SJSA1 (cell line): ENCODE measurements at regions not wholly inside any gene's neighbourhood (a gene's known extent, or its start where the extent isn't known, plus 50 kb on each side); places are given as distances from the start of the nearest gene placed in this dataset.

ENCODE experiments used
- DNase-seq, 2 experiments: peaks; one replicate each; pipeline ENCODE4 v3.0.0-alpha.2; 2015 to 2020; ENCODE audit warnings: low spot score in 2 of 2, low read depth in 1 of 2
- H3K27ac ChIP-seq: fragments of 250-450 bp; sonication (Bioruptor Pico); 2 replicates; pipeline ENCODE4 v1.5.1; 2020; ENCODE audit warnings: mild to moderate bottlenecking, moderate library complexity
- H3K27me3 ChIP-seq: fragments of 250-450 bp; sonication (Bioruptor Pico); replicated peaks from 2 replicates; pipeline ENCODE4 v1.5.1; 2020; ENCODE audit warnings: mild to moderate bottlenecking, moderate library complexity
- H3K36me3 ChIP-seq: fragments of 250-450 bp; sonication (Bioruptor Pico); 2 replicates; pipeline ENCODE4 v1.5.1; 2020; ENCODE audit warnings: mild to moderate bottlenecking
- H3K4me1 ChIP-seq: fragments of 250-450 bp; sonication (Bioruptor Pico); replicated peaks from 2 replicates; pipeline ENCODE4 v1.6.1; 2021; ENCODE audit warnings: mild to moderate bottlenecking
- H3K4me3 ChIP-seq: fragments of 250-450 bp; sonication (Bioruptor Pico); 2 replicates; pipeline ENCODE4 v1.5.1; 2020; ENCODE audit warnings: mild to moderate bottlenecking
- H3K9me3 ChIP-seq: fragments of 250-450 bp; sonication (Bioruptor Pico); replicated peaks from 2 replicates; pipeline ENCODE4 v1.5.1; 2020; ENCODE audit warnings: mild to moderate bottlenecking

DNA sequence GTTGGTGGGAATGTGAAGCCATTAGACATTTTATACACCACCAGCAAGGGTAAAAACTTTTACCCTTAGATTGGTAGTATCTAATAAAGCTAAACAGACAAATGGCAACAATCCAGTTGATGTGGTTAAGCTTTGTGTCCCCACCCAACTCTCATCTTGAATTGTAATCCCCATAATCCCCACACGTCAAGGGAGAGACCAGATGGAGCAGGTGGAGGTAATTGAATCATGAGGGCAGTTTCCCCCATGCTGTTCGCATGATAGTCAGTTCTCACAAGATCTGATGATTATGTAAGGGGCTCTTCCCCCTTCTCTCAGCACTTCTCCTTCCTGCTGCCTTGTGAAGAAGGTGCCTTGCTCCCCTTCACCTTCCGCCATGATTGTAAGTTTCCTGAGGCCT is 602.3 kb downstream of the NUF2 start:
- no peak for DNase-seq
- no peaks in the 10 kb centered on the region for H3K4me1 ChIP-seq

DNA sequence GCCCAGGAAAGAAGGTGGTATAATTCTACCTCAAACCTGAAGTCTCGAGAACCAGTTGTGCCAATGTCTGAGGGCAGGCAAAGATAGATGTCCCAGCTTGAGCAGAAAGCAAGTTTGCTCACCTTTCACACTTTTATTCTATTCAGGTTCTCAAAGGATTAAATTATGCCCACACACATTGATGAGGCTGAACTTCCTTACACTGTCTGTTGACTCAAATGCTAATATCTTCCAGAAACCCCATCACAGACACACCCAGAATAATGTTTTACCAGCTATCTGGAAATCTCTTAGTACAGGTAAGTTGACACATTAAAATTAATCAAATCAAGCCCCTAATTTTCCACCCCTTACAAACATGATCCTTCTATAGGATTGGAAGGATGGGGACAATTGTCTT is 605.7 kb downstream of the NUF2 start:
- Histone ChIP-seq H3K27me3 (no peaks in the 10 kb centered on the region), H3K36me3 (no peaks in the 10 kb centered on the region), H3K9me3 (no peaks in the 10 kb centered on the region), H3K4me1 (no peaks in the 10 kb centered on the region), H3K27ac (no peak overlapping the region), H3K4me3 (no peak overlapping the region)
- DNase-seq, result no peak

More for the DNA sequence above, 602.3 kb downstream of the NUF2 start:
- H3K27ac ChIP-seq, result no peak overlapping the region
- H3K36me3 ChIP-seq, result no peaks in the 10 kb centered on the region
- H3K4me3 ChIP-seq, result no peak overlapping the region
- H3K9me3 ChIP-seq, result no peaks in the 10 kb centered on the region
- H3K27me3 ChIP-seq, result no peaks in the 10 kb centered on the region

DNA sequence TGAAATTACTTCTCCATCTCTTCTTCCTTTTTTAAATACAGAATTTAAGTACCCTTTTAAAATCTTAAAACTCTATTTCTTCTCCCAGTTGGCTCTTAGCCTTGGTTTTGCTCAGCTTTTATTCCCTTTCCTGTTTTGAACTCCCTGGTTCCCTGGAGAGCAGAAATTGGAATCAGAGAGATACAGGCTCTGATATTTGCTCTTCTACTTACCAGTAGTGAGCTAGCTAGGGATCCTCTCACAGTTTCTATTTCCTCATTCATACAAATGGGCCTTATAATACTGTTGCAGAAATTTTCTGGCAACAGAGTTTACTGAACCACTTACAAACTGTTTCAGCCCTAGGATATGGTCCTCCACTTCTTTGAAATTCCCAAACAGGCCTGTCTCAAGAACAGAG is 606.3 kb downstream of the NUF2 start:
- Histone ChIP-seq H3K4me1 (no peaks in the 10 kb centered on the region), H3K4me3 (no peak overlapping the region), H3K27me3 (no peaks in the 10 kb centered on the region), H3K36me3 (no peaks in the 10 kb centered on the region), H3K9me3 (no peaks in the 10 kb centered on the region), H3K27ac (no peak overlapping the region)
- DNase-seq, result no peak

DNA sequence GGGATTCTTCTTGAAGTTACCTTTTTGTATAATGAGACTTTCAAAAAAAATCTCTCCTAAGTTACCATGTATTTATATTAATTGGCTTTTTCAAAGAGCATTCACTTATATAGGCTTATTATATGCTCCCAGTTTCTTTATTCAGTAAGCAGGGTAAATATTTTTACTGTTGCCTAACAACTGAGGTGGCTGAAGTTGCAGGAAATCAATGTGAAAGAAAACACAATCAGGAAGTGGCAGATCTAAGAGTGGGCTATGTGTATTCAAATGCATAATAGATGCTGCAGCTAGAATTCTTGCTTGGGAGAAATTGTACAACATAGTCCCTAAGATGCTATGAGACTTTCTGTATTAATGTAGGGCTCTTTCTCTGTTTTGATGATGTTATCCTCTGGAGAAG is 606.9 kb downstream of the NUF2 start:
- Histone ChIP-seq H3K27ac (no peak overlapping the region), H3K36me3 (no peaks in the 10 kb centered on the region), H3K27me3 (no peaks in the 10 kb centered on the region), H3K4me3 (no peak overlapping the region), H3K9me3 (no peaks in the 10 kb centered on the region), H3K4me1 (no peaks in the 10 kb centered on the region)
- no peak for DNase-seq

DNA sequence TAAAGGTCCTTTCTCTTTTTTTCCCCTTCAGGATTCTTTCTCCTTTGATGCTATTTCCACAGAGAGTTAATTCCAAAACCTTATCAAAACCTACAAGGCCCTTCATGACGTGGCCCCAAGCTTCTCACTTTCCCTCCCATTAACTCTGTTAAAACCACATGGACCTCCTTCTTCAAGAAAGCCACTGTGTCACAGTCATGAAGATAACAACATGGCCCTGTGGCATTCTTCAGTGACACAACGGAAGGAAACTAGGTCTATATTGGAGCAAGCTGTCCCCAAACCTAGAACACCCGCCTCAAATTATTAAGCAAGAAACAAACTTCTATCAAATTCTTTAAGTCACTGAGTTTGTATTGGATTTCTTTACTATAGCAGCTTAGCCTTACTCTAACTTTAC is 611.1 kb downstream of the NUF2 start:
- Histone ChIP-seq H3K4me1 (no peaks in the 10 kb centered on the region), H3K9me3 (no peaks in the 10 kb centered on the region), H3K4me3 (no peak overlapping the region), H3K36me3 (no peaks in the 10 kb centered on the region), H3K27ac (no peak overlapping the region), H3K27me3 (no peaks in the 10 kb centered on the region)
- DNase-seq, result no peak

DNA sequence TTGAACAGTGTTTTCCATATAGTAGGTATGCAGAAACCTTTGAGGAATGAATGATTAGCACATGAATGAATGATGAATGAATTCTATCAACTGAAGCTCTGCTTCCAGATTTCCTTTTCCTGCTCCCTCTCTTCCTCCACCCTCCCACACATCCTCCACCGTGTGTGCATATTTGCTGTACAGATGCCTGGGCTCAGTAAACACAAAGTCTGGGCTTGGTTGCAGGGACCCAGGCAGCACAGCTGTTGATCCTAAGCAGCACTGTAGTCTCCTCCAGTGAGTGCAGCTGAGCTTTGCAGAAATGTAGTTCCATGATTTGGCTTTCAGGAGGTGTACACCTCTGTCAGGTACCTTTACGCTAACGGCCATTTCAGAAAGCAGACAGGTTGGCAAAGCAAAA is 611.7 kb downstream of the NUF2 start:
- no peak for DNase-seq
- Histone ChIP-seq H3K4me3 (no peak overlapping the region), H3K9me3 (no peaks in the 10 kb centered on the region), H3K27ac (no peak overlapping the region), H3K4me1 (no peaks in the 10 kb centered on the region), H3K27me3 (no peaks in the 10 kb centered on the region), H3K36me3 (no peaks in the 10 kb centered on the region)

DNA sequence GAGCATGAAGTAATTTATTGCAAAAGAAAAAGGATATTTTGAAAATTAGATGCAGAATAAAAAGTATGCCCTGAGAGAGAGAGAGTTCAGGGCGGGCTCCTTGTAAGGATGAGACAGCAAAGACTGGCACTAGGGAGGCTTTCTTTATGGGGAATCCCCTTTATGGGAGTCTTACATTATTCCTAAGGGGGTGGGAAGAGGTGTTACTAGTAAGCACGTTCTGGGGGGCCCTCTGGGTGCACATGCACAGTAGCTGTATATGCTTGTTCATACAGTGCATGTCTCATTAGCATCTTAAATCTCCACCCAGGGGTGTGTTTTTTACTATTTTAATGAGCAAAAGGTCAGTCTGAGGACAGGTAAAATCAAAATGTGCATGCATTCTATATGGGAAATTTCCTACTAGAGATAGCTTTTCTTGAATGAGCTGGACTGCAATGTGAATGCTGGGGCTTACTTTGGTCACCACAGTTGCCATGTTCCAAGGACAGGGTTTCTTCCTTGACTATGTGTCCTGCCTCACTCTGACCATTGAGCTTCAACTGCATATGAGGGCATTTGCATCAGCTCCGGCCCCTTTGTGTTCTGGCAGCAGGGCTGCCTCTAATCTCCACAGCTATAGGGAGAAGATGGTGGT is 614.1 kb downstream of the NUF2 start:
- no peaks in the 10 kb centered on the region for H3K27me3 ChIP-seq
- no peak overlapping the region for H3K27ac ChIP-seq
- H3K9me3 ChIP-seq, result no peaks in the 10 kb centered on the region
- H3K36me3 ChIP-seq, result no peaks in the 10 kb centered on the region
- no peaks in the 10 kb centered on the region for H3K4me1 ChIP-seq
- H3K4me3 ChIP-seq, result no peak overlapping the region
- DNase-seq, result no peak

DNA sequence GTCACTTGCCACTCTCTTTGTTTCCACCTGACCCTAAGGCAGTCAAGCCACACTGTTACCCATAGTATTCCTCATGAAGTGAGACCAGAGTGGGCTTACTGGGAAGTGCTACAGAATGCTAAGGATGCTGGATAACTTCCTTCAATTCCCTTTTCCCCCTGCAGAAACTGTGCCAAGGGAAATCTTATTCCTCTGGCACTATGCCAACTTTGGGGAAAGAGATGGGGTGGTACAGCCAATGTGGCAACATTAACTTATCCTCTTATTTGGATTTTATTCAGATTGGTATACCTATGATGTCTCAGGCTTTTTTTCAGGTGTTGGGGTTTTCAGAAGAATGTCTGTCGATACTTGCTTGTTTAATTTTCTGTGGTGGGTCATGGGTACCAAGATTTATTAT is 599.4 kb upstream of the PBX1 start:
- Histone ChIP-seq H3K4me3 (no peak overlapping the region), H3K27ac (no peak overlapping the region), H3K4me1 (no peaks in the 10 kb centered on the region), H3K9me3 (no peaks in the 10 kb centered on the region; the same call in 1 of the 2 replicates), H3K36me3 (no peaks in the 10 kb centered on the region), H3K27me3 (no peaks in the 10 kb centered on the region)
- no peak for DNase-seq

DNA sequence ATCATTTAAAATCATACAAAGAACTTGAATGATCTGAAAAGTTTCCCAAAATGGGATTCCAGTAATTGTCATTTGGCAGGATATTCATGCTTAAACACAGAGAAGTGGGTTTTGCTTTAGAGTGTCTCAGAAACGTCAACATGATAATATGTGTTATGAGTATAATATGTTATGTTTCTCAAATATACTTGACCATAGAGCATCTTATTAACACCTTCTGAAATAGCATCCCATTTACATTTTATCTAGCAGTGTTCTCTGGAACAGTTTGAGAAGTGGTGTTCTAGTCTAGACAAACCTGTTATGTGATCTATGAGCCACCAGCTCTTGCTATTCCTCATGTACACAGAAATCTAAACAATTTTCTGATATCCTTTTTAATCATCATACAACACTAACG is 588.8 kb upstream of the PBX1 start:
- no peak for DNase-seq
- Histone ChIP-seq H3K4me3 (no peak overlapping the region), H3K9me3 (no peaks in the 10 kb centered on the region), H3K27ac (no peak overlapping the region), H3K27me3 (no peaks in the 10 kb centered on the region), H3K4me1 (no peaks in the 10 kb centered on the region), H3K36me3 (no peaks in the 10 kb centered on the region)

DNA sequence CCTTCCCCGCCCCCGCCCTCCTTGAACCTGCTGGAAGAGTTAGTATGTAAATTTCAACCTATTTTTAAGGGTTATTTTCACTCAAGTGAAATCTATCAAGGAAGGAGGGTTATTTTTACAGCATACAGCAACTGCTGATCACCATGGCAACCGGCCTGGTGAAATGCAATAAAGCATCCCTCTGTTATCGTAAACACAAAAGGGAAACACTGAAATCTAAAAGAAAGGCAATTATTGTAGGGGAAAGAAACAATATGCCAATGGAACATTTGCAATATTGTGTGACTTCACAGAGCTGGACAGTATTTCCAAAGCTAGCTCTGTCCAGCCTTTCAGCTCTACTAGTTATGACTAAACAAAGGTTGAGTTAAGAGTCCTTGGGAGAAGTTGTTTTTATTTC is 588.3 kb upstream of the PBX1 start:
- H3K4me3 ChIP-seq, result no peak overlapping the region

DNA sequence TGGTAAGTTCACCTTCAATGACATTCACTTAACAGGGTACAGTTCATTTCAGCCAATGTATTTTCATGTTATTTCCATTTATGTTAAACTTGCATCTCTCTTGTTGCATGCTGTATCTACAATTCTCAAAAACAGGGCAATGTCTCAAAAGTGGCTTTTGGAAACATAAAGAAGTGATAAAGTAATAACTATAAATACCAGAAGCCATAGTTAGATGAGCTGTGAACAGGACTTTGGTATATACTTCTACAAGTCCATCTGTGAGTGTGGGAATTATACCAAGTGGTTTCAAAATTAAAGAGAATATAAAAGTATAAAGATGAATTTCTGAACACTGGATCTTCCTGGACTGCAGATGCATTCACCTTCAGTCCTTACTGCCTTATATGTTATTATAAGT is 585.4 kb upstream of the PBX1 start:
- no peaks in the 10 kb centered on the region for H3K4me1 ChIP-seq
- no peak for DNase-seq
- no peak overlapping the region for H3K27ac ChIP-seq
- H3K9me3 ChIP-seq, result no peaks in the 10 kb centered on the region
- H3K27me3 ChIP-seq, result no peaks in the 10 kb centered on the region
- no peaks in the 10 kb centered on the region for H3K36me3 ChIP-seq
- no peak overlapping the region for H3K4me3 ChIP-seq

More for the DNA sequence above, 588.3 kb upstream of the PBX1 start:
- H3K27me3 ChIP-seq, result no peaks in the 10 kb centered on the region
- DNase-seq, result no peak
- no peak overlapping the region for H3K27ac ChIP-seq
- no peaks in the 10 kb centered on the region for H3K9me3 ChIP-seq
- no peaks in the 10 kb centered on the region for H3K4me1 ChIP-seq
- no peaks in the 10 kb centered on the region for H3K36me3 ChIP-seq

DNA sequence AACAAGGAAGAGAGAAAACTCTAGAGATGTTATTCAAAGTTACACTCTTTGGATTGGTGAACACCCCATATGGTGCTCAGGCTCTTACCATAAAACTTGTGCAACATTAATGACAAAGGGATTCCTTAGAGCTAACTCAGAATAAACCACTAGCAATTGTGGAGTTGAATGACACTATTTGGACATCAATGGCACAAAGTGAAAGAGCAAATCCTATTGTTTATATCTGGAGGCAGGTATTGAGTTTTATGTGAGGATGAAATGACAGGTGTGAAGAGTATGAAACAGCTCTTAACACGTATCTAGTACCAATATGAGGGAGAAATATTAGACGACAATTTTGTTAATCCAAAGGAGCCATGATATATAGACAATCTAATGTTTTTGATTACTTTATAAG is 584.9 kb upstream of the PBX1 start:
- no peak for DNase-seq
- H3K4me1 ChIP-seq, result no peaks in the 10 kb centered on the region
- H3K27me3 ChIP-seq, result no peaks in the 10 kb centered on the region
- no peak overlapping the region for H3K27ac ChIP-seq
- no peaks in the 10 kb centered on the region for H3K9me3 ChIP-seq
- no peaks in the 10 kb centered on the region for H3K36me3 ChIP-seq
- no peak overlapping the region for H3K4me3 ChIP-seq

DNA sequence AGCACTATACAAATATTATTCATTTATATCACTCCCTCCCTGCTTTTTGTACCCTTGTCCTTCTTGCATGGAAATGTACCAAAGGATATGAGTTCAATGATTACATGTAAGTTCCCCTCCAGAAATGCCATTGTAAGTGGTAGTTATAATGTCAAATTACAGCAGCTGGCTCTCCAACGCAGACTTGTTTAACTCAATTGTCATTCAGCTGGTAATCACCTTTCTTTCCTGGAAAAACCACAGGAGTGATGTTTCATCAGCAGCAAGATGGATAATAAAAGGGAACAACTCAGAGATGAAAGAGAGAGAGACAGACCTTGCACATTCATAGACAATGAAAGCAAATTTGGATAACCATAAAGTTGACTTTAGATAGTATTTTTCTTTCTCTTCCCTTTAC is 578.6 kb upstream of the PBX1 start:
- Histone ChIP-seq H3K27me3 (no peaks in the 10 kb centered on the region), H3K4me3 (no peak overlapping the region), H3K4me1 (no peaks in the 10 kb centered on the region), H3K36me3 (no peaks in the 10 kb centered on the region), H3K9me3 (no peaks in the 10 kb centered on the region), H3K27ac (no peak overlapping the region)
- DNase-seq, result no peak

DNA sequence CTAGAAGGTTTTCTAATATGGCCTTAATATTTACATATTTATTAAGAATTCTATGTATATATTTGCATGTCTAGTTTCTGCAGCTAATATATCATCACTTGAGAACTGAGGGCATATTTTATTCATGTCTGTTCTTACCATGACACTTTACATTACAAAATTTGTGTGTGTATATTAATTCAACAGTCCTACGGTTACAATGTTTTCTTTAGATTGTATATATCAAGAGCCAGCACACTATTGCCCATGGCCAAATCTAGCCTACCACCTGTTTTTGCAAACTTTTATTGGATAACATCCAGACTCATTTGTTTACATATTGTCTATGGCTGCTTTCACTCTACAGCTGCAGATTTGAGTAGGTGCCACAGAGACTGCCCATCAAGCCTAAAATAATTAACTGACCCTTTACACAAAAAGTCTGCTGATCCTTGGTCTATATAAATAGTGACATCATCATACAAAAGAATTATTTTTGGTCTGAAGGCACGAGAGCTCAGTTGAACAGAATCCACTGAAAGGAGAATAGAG is 577.4 kb upstream of the PBX1 start:
- Histone ChIP-seq H3K4me1 (no peaks in the 10 kb centered on the region), H3K4me3 (no peak overlapping the region), H3K36me3 (no peaks in the 10 kb centered on the region), H3K27me3 (no peaks in the 10 kb centered on the region), H3K27ac (no peak overlapping the region), H3K9me3 (no peaks in the 10 kb centered on the region)
- DNase-seq, result no peak

DNA sequence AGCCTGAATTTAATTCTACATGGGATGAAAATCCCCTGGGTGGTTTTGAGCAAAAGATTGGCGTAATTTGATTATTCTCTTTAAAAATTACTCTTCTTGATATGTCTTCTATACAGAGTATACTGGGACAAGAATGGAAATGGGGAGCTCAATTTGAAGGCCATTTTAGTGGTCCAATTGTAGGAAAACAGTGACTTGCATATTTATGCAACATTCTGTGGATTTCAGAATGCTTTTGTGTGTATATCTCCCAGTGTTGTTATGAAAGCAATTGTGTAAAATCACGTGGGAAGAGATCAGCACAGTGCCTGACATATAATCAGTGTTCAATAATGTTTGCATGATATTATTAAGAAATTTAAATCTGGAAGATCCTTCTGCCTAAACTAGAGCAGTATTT is 575.9 kb upstream of the PBX1 start:
- H3K4me1 ChIP-seq, result no peaks in the 10 kb centered on the region
- no peak overlapping the region for H3K4me3 ChIP-seq
- H3K27me3 ChIP-seq, result no peaks in the 10 kb centered on the region
- no peak for DNase-seq
- no peaks in the 10 kb centered on the region for H3K9me3 ChIP-seq
- H3K36me3 ChIP-seq, result no peaks in the 10 kb centered on the region
- no peak overlapping the region for H3K27ac ChIP-seq
